Lung (tissue), 11 donors: ENCODE measurements at regions not wholly inside any gene's neighbourhood (a gene's known extent, or its start where the extent isn't known, plus 50 kb on each side); places are given as distances from the start of the nearest gene placed in this dataset.

Experiments used
- ATAC-seq: fragments of 200-7000 bp; cut with Tn5 transposase; one replicate; pipeline ENCODE4 v1.9.1; 2020; ENCODE audit warnings: moderate number of reproducible peaks; ENCODE audit not compliant: insufficient read depth, low FRiP score
- DNase-seq, 3 donors: peaks; one replicate each; pipeline ENCODE4 v3.0.0-alpha.2; 2013 to 2017
- H3K27ac ChIP-seq, 2 donors: one replicate each; pipeline ENCODE4 v1.5.1; 2013; ENCODE audit warnings: mild to moderate bottlenecking in 2 of 2, moderate library complexity in 2 of 2, control low read depth in 1 of 2, inconsistent platforms in 1 of 2, low read depth in 1 of 2, low read length in 1 of 2
- H3K27me3 ChIP-seq, 3 donors: one replicate each; pipeline ENCODE4 v1.5.1; 2013; ENCODE audit warnings: low read length in 2 of 3; ENCODE audit not compliant: control insufficient read depth in 3 of 3, insufficient read depth in 3 of 3
- H3K36me3 ChIP-seq, 4 donors: one replicate each; pipeline ENCODE4 v1.5.1; 2013; ENCODE audit warnings: low read length in 4 of 4, mild to moderate bottlenecking in 1 of 4, moderate library complexity in 1 of 4; ENCODE audit not compliant: control insufficient read depth in 4 of 4, insufficient read depth in 4 of 4
- H3K4me1 ChIP-seq, 5 donors: one replicate each; pipeline ENCODE4 v1.5.1; 2013; ENCODE audit warnings: low read length in 5 of 5, mild to moderate bottlenecking in 2 of 5, moderate library complexity in 1 of 5; ENCODE audit not compliant: control insufficient read depth in 5 of 5, insufficient read depth in 5 of 5
- H3K4me3 ChIP-seq: one replicate; pipeline ENCODE4 v1.5.1; 2013; ENCODE audit warnings: mild to moderate bottlenecking, control low read depth, moderate library complexity
- H3K9ac ChIP-seq, 2 donors: one replicate each; pipeline ENCODE4 v1.5.1; 2013; ENCODE audit warnings: low read length in 2 of 2, control low read depth in 1 of 2; ENCODE audit not compliant: insufficient read depth in 1 of 2
- H3K9me3 ChIP-seq, 4 donors: one replicate each; pipeline ENCODE4 v1.5.1; 2013; ENCODE audit warnings: low read length in 3 of 4, mild to moderate bottlenecking in 1 of 4, moderate library complexity in 1 of 4; ENCODE audit not compliant: control insufficient read depth in 4 of 4, insufficient read depth in 3 of 4
- CTCF ChIP-seq: IDR thresholded peaks from 2 replicates; pipeline ENCODE4 v1.5.1; 2012; ENCODE audit warnings: mild to moderate bottlenecking; ENCODE audit errors: control extremely low read depth, extremely low read depth
- WGBS, 2 donors: extraction: QIAGEN DNeasy Blood & Tissue Kit; methylation state at CpG; one replicate each; pipeline ENCODE4 v1.1.7; 2013; 5-methylcytosine and 5-hydroxymethylcytosine counted together
- donor health status: control.
- donor health status: control.
- donor health status: Bipolar disorder and iron deficiency.
- donor health status: healthy.
- donor health status: DM: yes; HTN: yes; CAD: no.

GRCh38 chr2:118197011-118197675 is 108.9 kb downstream of the INSIG2 start:
- H3K36me3 ChIP-seq = no peaks in the 10 kb centered on the region
- peaks cover 0 to 5% (median 5%) of the 10 kb centered on the region in 3 donors for H3K27me3 ChIP-seq
- no peak for DNase-seq
- WGBS, 2 donors = 68 to 73% methylated on average over 2 of the region's 2 CpGs
- H3K9me3 ChIP-seq = no peaks in the 10 kb centered on the region
- H3K27ac ChIP-seq = no peak overlapping the region
- H3K4me3 ChIP-seq = no peak overlapping the region
- H3K4me1 ChIP-seq = no peaks in the 10 kb centered on the region
- H3K9ac ChIP-seq = no peak overlapping the region
- no peak for TF ChIP-seq CTCF
- no peak for ATAC-seq

- Histone ChIP-seq H3K4me3 (no peak overlapping the region), H3K9me3 (no peaks in the 10 kb centered on the region), H3K4me1 (peaks cover 0 to 4% (median 0%) of the 10 kb centered on the region in 5 donors), H3K27ac (no peak overlapping the region), H3K27me3 (peaks cover 0 to 6% (median 0%) of the 10 kb centered on the region in 3 donors), H3K9ac (no peak overlapping the region), H3K36me3 (no peaks in the 10 kb centered on the region)
- DNase-seq (no peak), ATAC-seq (no peak)
- no peak for TF ChIP-seq CTCF
These were observed 102.2 kb downstream of the INSIG2 start for GRCh38 chr2:118190474-118190873.

GRCh38 chr2:118186858-118187254 is 98.6 kb downstream of the INSIG2 start:
- ATAC-seq = no peak
- no peak for DNase-seq
- no peak for TF ChIP-seq CTCF
- Histone ChIP-seq H3K9me3 (no peaks in the 10 kb centered on the region), H3K4me1 (peaks cover 0 to 10% (median 0%) of the 10 kb centered on the region in 5 donors), H3K27ac (peak overlapping the region in 1 of 2 donors; percentile 83), H3K4me3 (no peak overlapping the region), H3K36me3 (no peaks in the 10 kb centered on the region), H3K27me3 (peaks cover 0 to 12% (median 8%) of the 10 kb centered on the region in 3 donors), H3K9ac (peak overlapping the region; percentile 34 to 56)
- WGBS, 2 donors = 91 to 93% methylated on average over 5 of the region's 5 CpGs
